ENCODE measurements at regions not wholly inside any gene's neighbourhood (a gene's known extent, or its start where the extent isn't known, plus 50 kb on each side); places are given as distances from the start of the nearest gene placed in this dataset.
A peak's percentile ranks its signal among the peaks of the same experiment; 100 is the strongest.

GRCh38 chr2:64750817-64751285, 97.1 kb upstream of the SERTAD2 start (continued):
- TF ChIP-seq ZNF556 (CRISPR knock-in tag; IDR thresholded peaks at IDR 0.05; ENCODE audit: borderline replicate concordance) (no peak), U2AF2 (IDR thresholded peaks at IDR 0.05; ENCODE audit: low read depth, low read length) (no peak), PAF1 (CRISPR knock-in tag; IDR thresholded peaks at IDR 0.05) (no peak), CHD4 (IDR thresholded peaks at IDR 0.05; ENCODE audit: borderline replicate concordance, low read length) (no peak), DR1 (CRISPR knock-in tag; IDR thresholded peaks at IDR 0.05) (peak; percentile 66; the same call in 1 of the 2 replicates), RBM39 (IDR thresholded peaks at IDR 0.05; ENCODE audit: low read depth, low read length, poor library complexity, severe bottlenecking) (no peak), ZNF205 (CRISPR knock-in tag; IDR thresholded peaks at IDR 0.05) (peak; percentile 50; the same call in 1 of the 2 replicates), MTERF4 (CRISPR knock-in tag; IDR thresholded peaks at IDR 0.05) (peak; percentile 68; the same call in 1 of the 2 replicates), AGO1 (IDR thresholded peaks at IDR 0.05; ENCODE audit: low read depth, low read length, poor library complexity, severe bottlenecking) (no peak), ZBTB26 (CRISPR knock-in tag; IDR thresholded peaks at IDR 0.05; ENCODE audit: borderline replicate concordance) (no peak), SIX4 (CRISPR knock-in tag; IDR thresholded peaks at IDR 0.05) (peak; percentile 11; the same call in 1 of the 2 replicates), SIX1 (CRISPR knock-in tag; IDR thresholded peaks at IDR 0.05; ENCODE audit: borderline replicate concordance) (0 out of 2 replicates have a peak, but pooled peaks have one; percentile 14), ZNF816 (CRISPR knock-in tag; IDR thresholded peaks at IDR 0.05; ENCODE audit: borderline replicate concordance) (no peak), ZNF383 (CRISPR knock-in tag; IDR thresholded peaks at IDR 0.05; ENCODE audit: borderline replicate concordance) (no peak), ZNF788 (CRISPR knock-in tag; IDR thresholded peaks at IDR 0.05; ENCODE audit: borderline replicate concordance) (no peak; the same call in 1 of the 2 replicates), KDM1A (CRISPR knock-in tag; IDR thresholded peaks at IDR 0.05) (0 out of 2 replicates have a peak, but pooled peaks have one; percentile 32), TCF12 (IDR thresholded peaks at IDR 0.05) (no peak), TCF12 (CRISPR knock-in tag; IDR thresholded peaks at IDR 0.05) (no peak; the same call in 1 of the 2 replicates), ZNF484 (CRISPR knock-in tag; IDR thresholded peaks at IDR 0.05; ENCODE audit: borderline replicate concordance, low read depth) (no peak), ZNF468 (CRISPR knock-in tag; IDR thresholded peaks at IDR 0.05) (no peak)
- TF ChIP-seq, protein P1, sequence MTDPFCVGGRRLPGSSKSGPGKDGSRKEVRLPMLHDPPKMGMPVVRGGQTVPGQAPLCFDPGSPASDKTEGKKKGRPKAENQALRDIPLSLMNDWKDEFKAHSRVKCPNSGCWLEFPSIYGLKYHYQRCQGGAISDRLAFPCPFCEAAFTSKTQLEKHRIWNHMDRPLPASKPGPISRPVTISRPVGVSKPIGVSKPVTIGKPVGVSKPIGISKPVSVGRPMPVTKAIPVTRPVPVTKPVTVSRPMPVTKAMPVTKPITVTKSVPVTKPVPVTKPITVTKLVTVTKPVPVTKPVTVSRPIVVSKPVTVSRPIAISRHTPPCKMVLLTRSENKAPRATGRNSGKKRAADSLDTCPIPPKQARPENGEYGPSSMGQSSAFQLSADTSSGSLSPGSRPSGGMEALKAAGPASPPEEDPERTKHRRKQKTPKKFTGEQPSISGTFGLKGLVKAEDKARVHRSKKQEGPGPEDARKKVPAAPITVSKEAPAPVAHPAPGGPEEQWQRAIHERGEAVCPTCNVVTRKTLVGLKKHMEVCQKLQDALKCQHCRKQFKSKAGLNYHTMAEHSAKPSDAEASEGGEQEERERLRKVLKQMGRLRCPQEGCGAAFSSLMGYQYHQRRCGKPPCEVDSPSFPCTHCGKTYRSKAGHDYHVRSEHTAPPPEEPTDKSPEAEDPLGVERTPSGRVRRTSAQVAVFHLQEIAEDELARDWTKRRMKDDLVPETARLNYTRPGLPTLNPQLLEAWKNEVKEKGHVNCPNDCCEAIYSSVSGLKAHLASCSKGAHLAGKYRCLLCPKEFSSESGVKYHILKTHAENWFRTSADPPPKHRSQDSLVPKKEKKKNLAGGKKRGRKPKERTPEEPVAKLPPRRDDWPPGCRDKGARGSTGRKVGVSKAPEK (CRISPR knock-in tag; IDR thresholded peaks at IDR 0.05; ENCODE audit: borderline replicate concordance), result no peak
- TF ChIP-seq, protein P2, sequence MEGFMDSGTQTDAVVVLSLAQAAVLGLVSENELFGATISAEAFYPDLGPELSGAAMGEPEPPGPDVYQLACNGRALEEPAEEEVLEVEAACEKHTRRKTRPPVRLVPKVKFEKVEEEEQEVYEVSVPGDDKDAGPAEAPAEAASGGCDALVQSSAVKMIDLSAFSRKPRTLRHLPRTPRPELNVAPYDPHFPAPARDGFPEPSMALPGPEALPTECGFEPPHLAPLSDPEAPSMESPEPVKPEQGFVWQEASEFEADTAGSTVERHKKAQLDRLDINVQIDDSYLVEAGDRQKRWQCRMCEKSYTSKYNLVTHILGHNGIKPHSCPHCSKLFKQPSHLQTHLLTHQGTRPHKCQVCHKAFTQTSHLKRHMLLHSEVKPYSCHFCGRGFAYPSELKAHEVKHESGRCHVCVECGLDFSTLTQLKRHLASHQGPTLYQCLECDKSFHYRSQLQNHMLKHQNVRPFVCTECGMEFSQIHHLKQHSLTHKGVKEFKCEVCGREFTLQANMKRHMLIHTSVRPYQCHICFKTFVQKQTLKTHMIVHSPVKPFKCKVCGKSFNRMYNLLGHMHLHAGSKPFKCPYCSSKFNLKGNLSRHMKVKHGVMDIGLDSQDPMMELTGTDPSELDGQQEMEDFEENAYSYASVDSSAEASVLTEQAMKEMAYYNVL (CRISPR knock-in tag; IDR thresholded peaks at IDR 0.05; ENCODE audit: borderline replicate concordance), result peak; percentile 17; the same call in 1 of the 2 replicates
- TF ChIP-seq, protein P3, sequence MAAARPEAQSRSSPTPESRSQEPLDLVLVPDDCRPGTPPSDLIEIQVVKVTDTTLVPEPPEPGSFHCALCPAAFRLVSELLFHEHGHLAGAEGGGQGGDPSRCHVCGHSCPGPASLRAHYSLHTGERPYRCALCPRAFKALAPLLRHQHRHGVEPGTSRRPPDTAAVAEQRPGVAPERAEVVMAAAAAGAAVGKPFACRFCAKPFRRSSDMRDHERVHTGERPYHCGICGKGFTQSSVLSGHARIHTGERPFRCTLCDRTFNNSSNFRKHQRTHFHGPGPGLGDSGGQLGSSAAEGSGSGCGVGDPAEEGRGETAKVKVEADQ (CRISPR knock-in tag; IDR thresholded peaks at IDR 0.05; ENCODE audit: borderline replicate concordance), result no peak

All from HepG2 (cell line).